ENCODE measurements at regions not wholly inside any gene's neighbourhood (a gene's known extent, or its start where the extent isn't known, plus 50 kb on each side); places are given as distances from the start of the nearest gene placed in this dataset.

DNA sequence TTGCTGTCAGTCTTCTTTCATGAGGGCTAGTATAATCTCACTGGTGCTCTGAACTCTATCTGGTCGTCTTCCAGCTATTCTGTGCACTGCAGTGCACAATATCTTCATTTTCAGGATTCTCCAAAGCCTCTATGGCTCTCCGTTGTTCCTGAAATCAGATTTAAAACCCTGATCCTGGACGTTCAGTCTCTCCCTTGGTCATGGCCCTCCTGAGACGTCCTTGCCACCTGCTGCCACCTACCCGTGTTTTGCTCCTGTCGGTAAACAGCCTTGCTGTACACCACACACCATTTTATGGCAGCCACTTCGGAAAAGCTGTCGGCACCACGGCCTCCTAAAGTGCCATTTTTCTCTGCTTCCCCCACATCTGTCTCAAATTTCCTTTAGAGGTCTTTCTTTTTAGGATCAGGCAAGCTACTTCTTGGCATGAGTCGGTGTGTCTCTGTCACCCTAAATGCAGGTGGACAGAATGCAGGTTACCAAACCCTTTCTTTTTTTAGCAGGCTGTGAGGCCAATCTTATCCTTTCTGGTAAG lies 170.0 kb downstream of the HRH4 start:
- TF ChIP-seq, protein P1, sequence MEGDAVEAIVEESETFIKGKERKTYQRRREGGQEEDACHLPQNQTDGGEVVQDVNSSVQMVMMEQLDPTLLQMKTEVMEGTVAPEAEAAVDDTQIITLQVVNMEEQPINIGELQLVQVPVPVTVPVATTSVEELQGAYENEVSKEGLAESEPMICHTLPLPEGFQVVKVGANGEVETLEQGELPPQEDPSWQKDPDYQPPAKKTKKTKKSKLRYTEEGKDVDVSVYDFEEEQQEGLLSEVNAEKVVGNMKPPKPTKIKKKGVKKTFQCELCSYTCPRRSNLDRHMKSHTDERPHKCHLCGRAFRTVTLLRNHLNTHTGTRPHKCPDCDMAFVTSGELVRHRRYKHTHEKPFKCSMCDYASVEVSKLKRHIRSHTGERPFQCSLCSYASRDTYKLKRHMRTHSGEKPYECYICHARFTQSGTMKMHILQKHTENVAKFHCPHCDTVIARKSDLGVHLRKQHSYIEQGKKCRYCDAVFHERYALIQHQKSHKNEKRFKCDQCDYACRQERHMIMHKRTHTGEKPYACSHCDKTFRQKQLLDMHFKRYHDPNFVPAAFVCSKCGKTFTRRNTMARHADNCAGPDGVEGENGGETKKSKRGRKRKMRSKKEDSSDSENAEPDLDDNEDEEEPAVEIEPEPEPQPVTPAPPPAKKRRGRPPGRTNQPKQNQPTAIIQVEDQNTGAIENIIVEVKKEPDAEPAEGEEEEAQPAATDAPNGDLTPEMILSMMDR (conservative IDR thresholded peaks at IDR 0.05), result no peak
- no peaks in the 10 kb centered on the region for H3K36me3 Mint-ChIP-seq (ENCODE audit: low read depth)
- H3K27ac Mint-ChIP-seq (ENCODE audit: unreplicated experiment), result no peak overlapping the region
- DNase-seq (ENCODE audit: low read depth, low spot score), result no peak
- H3K27me3 Mint-ChIP-seq (ENCODE audit: low read depth), result peaks cover 5% of the 10 kb centered on the region
- no peaks in the 10 kb centered on the region for H3K9me3 Mint-ChIP-seq
- H3K4me1 Mint-ChIP-seq, result peaks cover 3% of the 10 kb centered on the region
- H3K4me3 Mint-ChIP-seq, result no peak overlapping the region

DNA sequence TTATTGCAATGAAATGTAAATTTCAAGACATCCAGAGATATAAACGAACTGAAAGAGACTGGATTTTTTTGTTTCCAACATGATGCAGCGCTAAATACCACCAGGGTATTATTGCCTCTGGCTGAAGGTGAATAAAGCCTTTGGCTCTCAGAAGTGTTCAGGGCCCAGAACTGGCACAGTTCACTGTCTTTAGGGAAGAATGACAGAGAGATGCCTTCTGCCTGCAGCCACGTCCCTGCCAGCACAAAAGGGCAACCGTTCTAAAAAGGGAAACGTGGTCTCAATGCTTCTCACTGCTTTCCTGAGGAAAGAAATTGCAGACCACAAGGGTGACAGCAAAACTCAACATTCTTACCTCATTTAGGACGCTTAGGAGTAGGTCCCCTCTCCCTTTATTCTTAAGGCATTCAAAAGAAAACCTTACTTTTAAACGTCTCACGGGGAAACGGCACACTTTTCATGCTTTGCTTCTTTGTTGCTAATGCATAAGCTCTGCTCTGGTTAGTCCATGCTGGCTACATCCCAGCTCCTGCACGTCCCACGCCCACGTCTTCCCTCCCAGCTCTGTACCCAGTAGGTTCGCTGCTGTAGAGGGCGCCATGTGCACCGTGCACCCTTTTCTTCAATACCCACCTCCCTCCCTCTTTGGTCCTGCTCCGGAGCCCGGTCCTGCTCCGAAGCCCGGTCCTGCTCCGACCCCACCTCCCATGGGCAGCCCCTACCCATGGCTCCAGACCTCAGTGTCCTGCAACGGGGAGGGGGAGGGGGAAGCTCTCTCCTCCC lies 171.0 kb downstream of the HRH4 start:
- no peaks in the 10 kb centered on the region for H3K36me3 Mint-ChIP-seq (ENCODE audit: low read depth)
- TF ChIP-seq, protein P1 (conservative IDR thresholded peaks at IDR 0.05), result no peak

DNA sequence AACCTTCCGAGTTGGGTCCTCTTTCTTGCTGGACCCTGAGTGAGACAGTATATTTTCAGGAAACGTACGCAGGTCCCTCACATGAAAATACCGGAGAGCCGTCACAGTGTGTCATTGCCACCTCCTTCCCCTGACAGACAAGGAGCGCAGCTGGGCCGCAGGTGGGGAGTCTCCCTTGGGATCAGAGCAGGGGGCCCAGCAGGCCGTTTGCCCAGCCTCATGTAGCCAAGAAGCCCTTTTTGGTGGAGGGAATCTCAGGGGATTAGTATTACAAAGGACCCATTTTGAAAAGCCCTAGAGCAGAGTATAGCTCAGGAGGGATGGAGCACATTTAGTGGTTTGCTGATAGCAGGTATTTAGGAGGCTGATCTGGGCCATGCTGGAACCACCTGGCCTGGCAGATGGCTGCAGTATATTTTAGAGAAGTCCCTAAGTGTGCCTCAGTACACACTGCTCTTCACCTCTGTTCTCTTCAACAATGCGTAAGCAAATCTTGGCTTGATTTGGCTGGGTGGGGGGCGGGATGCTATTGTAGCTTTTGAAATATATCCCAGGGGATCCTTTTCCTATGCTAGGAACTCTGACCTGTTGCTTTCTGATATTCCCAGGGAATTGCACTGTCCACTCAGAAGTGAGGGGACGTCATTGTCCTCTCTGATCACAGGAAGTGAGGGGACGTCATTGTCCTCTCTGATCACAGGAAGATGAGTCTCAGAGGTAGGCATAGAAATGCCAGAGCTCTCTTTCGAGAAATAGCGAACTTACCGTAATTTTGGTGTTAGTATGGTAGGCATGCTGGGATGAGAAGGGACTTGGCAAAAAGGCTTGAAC lies 171.9 kb downstream of the HRH4 start:
- H3K27me3 Mint-ChIP-seq (ENCODE audit: low read depth), result peaks cover 8% of the 10 kb centered on the region
- H3K4me1 Mint-ChIP-seq, result peaks cover 3% of the 10 kb centered on the region
- TF ChIP-seq, protein P1 (conservative IDR thresholded peaks at IDR 0.05), result no peak
- no peak for DNase-seq (ENCODE audit: low read depth, low spot score)
- H3K27ac Mint-ChIP-seq (ENCODE audit: unreplicated experiment), result no peak overlapping the region
- H3K4me3 Mint-ChIP-seq, result no peak overlapping the region
- H3K9me3 Mint-ChIP-seq, result no peaks in the 10 kb centered on the region
- no peaks in the 10 kb centered on the region for H3K36me3 Mint-ChIP-seq (ENCODE audit: low read depth)

More for the DNA sequence above, 171.0 kb downstream of the HRH4 start:
- H3K27ac Mint-ChIP-seq (ENCODE audit: unreplicated experiment), result no peak overlapping the region
- no peak overlapping the region for H3K4me3 Mint-ChIP-seq
- no peaks in the 10 kb centered on the region for H3K9me3 Mint-ChIP-seq
- peaks cover 3% of the 10 kb centered on the region for H3K4me1 Mint-ChIP-seq
- H3K27me3 Mint-ChIP-seq (ENCODE audit: low read depth), result peaks cover 7% of the 10 kb centered on the region
- DNase-seq (ENCODE audit: low read depth, low spot score), result no peak

DNA sequence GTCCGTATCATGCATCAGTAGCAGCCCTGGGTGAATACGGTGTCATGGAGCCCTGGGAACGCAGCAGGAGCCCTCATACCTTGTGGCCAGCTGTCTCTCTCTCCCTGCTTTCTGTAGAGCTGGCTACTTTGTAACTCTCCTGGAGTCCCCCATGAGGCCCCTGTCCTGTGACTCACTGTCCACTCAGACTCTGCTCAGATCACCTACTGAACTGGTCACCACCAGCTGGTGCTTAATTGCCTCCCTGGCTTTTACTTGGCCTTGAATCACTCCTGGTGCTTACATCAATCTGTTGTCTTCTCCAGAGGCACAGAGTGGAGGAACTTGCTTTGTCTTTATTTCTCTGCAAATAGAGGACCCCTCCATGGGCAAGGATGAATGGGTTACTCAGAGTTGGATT lies 172.7 kb downstream of the HRH4 start:
- TF ChIP-seq, protein P1 (conservative IDR thresholded peaks at IDR 0.05), result no peak
- Mint-ChIP-seq H3K4me3 (no peak overlapping the region), H3K36me3 (ENCODE audit: low read depth) (no peaks in the 10 kb centered on the region), H3K9me3 (no peaks in the 10 kb centered on the region), H3K4me1 (peaks cover 3% of the 10 kb centered on the region), H3K27me3 (ENCODE audit: low read depth) (peaks cover 8% of the 10 kb centered on the region), H3K27ac (ENCODE audit: unreplicated experiment) (no peak overlapping the region)
- DNase-seq (ENCODE audit: low read depth, low spot score), result no peak

DNA sequence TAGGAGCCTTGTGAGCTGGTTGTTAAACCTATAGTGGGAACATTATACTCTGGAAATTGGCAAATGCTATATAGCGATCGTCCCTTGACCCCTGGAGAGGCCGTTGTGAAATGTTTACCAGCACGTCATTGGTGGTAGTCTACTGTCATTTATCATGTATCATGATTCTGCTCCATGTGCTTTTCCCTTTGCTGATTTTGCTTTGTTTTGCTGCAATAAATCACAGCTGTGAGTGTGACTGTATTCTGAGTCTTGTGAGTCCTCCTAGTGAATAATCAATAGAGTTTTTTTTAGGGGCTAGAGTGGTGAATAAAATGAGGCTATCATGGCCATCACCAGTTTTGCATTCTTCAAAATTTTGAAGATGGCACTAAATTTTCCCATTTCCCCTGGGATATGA lies 189.1 kb downstream of the HRH4 start:
- Mint-ChIP-seq H3K4me1 (no peaks in the 10 kb centered on the region), H3K9me3 (peaks cover 3% of the 10 kb centered on the region), H3K27me3 (ENCODE audit: low read depth) (no peaks in the 10 kb centered on the region), H3K4me3 (no peak overlapping the region), H3K27ac (ENCODE audit: unreplicated experiment) (no peak overlapping the region), H3K36me3 (ENCODE audit: low read depth) (no peaks in the 10 kb centered on the region)
- no peak for DNase-seq (ENCODE audit: low read depth, low spot score)
- TF ChIP-seq, protein P1 (conservative IDR thresholded peaks at IDR 0.05), result no peak

All from neural crest cell (in vitro differentiated cells).